ENCODE measurements at regions not wholly inside any gene's neighbourhood (a gene's known extent, or its start where the extent isn't known, plus 50 kb on each side); places are given as distances from the start of the nearest gene placed in this dataset.

DNA sequence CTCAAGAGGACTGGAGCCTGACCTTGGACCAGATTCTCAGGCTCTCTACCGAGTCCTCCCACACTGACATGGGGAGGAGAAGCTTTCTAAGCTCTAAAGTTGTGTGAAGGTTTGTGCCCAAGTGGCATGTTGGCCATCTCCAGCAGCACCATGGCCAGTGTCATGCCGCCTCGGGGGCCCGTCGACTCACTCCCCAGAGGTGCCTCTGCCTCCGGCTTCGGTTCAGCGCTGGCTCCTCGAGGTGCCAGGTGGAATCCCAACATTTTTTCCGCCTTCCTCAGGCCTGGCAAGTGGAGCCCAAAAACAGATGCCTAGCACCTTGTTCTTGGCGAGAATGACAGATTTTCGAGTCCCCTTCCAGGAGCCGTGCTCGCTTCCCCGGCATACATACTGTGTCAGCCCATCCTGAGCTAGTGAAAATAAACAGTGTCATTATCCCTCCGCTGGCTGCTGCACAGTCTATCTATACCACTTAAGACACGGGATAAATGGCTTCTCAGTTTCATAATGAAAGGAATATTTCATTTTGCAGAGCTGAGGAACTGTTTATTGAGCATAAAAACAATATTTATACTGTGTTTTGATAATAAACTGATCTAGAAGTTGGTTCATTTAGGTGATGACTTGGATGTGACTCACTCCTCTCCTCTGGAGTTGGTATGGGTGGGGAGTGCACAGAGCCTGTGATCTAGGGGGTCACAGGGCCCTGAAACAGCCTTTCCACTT lies 328.5 kb upstream of the TLE3 start:
- DNase-seq: no peak

DNA sequence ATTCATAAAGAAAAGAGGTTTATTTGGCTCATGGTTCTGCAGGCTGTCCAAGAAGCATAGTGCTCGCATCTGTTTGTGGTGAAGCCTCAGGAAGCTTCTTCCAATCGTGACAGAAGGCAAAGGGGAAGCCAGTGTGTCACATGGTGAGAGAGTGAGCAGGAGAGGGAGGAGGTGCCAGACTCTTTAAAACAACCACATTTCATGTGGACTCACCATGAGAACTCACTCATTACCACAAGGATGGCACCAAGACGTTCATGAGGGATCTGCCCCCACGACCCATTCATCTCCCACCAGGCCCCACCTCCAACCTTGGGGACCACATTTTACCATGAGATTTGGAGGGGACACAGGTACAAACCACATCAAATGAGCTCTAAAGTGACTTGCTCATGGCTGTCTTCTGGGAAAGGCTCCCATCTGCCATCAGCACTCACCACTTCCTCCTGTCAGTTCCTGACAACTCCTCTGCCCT lies 327.3 kb upstream of the TLE3 start:
- DNase-seq: no peak

DNA sequence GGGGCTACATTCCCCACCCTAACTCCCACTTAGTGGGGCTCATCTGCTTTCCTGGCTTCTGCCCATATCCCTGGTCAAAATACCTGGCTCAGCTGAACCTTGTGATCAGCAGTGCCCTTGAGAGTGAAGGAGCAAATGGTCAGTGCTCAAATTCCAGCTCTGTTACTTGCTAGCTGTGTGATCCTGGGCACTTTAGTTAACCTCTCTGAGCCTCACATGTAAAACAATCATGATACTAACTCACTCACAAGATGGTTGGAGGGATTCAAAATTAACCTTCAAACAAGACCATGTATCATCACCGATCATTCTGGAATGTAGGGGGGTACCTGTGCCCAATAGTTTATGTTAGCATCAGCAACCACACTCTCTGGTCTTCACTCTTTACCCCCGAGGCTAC lies 325.6 kb upstream of the TLE3 start:
- DNase-seq: no peak

DNA sequence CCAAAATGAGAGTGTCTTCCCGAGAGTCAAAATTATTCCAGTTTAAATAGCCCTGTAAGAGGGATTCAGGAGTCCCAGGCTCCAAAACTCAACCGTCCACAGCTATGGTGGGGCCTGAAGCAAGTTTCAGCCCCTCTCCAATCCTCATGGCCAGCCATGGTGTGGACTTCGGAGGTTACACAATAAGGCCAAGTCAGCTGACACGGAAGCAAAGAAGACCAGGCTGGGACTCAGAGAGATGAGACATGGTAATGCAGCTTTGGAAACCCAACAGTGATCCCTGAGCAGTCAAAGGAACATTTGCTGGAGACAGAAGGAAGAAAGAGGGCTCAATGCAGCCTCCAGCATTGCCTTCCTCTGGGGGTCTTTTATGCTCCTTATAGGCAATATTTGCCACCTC lies 324.6 kb upstream of the TLE3 start:
- DNase-seq: no peak

DNA sequence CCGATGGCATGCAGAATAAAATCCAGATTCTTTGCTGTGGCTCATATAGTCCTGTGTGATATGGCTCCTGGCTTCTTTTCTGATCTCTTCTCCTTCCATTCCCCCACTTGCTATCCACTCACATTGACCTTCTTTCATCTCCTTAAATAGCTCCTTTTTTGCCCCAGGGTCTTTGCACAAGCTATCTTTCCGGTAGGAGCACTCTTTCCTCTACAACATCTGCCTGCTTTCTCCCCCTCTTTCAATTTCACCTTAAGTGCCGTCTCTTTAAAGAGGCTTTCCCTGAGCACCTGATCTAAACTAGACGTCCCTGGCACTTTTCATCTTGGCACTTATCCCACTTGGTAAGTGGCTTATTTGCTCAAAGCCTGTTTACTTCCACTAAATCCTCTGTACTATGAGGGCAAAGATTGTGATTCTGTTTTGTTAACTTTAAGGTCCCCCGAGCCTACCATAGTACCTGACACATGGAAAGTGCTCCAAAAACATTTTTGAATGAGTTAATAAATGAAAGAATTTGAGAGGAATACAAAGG lies 323.3 kb upstream of the TLE3 start:
- DNase-seq: no peak

DNA sequence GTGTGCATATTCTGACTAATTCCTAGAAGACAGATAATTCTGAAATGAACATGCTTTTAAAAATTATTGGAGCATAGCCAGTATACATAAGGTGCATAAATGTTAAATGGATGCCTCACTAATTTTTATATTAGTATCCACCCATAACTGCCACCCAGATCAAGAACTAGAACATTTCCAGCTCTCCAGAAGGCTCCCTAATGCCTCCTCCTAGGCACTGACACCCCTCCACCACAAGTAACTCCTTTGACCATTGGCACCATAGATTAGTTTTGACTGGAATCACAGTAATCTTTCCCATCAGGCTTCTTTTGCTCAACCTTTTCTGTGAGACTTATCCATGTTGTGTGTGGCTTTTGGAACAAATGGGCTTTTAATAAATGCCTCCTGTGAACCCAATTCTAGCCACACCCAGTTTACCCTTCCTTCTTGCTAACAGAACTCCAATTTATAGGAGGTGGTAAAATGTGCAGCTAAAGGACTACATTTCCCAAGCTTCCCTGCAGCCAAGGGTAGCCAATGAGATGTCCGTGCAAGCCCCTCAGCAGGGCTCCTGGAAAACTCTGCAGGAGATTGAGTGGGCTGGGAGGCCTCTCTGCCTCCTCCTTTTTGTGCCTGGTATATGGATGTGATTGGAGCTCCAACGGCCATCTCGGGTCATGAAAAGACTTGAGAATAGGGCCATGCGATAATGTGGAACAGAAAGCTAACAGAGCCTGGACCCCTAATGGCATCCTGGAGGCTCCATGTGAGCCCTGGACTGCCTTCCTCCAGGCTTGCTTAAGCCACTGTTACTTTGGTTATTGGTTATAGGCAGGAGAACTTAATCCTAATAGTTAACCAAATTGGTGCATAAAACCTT lies 322.6 kb upstream of the TLE3 start:
- no peak for DNase-seq

DNA sequence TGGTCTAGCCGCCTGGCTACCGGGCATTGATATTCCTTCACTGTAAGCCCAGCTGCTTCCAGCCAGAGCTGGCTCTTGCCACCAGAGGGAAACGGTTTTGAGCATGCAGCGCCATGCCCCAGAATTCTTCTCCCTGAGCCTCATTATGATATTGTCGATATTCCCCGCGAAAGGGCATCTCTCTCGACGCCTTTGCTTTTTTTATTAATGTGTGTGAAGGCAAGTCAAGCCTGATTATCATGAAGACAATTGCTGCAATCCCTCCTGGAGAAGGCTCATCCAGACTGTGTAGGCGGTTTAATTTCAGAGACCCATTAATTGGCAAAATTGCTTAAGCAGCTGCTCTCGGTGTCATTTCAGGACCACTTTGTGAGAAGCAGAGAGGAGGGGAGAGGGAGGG lies 321.2 kb upstream of the TLE3 start:
- no peak for DNase-seq

DNA sequence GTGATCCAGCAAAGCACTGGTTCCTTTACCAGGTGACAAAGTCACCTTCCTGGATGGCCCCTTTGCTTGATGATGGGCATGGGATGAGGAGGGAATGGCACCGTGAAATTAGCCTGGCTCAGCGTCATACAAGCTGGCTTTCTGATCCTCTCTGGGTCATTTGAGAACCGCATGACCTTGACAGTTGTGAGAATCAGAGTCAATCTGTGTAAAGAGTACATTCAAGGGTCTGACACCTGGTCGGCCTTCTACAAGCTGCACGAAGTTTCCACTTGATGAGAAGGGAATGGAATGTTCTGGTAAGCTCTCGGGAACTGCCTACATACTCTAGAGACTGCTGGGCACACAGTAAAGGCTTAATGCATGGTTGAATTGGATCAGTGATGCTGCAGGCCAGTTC lies 319.8 kb upstream of the TLE3 start:
- DNase-seq: no peak

DNA sequence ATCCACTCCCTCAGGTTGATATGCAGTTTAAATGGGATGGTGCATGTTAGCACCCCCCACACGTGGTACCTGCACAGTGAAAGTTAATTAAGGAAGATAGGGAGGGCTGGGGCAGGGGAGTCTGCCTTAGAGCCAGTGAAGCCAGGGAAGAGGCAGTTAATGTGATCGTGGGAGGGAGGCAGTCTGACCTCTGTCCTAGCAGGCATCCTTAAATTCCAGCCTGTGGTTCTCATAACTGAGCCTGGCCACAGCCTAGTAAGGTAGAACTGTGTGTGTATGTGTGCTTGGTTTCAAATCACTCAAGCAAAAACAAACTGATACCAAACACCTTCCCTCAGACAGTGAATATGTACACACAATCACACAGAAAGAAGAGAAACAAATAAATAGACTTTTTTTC lies 319.1 kb upstream of the TLE3 start:
- no peak for DNase-seq

DNA sequence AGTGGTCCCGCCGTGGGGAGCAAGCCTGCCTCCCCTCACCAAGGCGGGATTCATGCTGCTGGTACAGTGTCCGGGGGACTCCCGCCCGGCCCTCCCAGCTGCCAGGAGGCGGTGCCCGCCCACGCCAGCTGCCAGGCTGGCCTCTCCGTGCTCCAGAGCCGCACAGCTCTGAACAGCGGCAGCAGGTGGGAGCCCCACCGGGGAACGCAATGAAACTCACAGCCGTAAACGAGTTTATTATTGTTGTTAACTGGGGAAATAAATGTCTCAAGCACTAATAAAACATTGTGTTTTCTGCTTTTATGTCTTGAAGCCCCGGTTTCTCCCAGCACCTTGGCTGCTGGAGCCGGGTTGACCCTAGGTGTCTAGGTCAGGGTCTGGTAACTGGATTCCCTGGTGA lies 317.7 kb upstream of the TLE3 start:
- DNase-seq: no peak

DNA sequence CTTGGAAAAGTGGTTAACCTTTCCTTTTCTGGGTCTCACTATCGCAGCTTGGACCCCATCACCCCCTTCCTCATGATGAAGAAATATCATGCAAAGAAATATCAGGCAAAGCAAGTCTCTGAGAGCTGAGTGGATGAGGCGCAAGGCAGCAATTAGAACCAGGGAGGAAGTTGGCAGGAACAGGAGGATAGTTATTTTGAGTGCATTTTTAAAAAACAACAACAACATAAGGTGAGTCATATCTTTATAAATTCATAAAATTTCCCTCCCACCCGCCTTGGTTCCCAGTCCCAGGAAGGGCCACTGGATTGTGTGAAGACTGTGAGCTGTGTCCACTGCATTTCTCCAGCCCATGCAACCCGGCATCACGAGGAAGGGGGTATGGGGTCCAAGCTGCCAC lies 316.9 kb upstream of the TLE3 start:
- DNase-seq: no peak

DNA sequence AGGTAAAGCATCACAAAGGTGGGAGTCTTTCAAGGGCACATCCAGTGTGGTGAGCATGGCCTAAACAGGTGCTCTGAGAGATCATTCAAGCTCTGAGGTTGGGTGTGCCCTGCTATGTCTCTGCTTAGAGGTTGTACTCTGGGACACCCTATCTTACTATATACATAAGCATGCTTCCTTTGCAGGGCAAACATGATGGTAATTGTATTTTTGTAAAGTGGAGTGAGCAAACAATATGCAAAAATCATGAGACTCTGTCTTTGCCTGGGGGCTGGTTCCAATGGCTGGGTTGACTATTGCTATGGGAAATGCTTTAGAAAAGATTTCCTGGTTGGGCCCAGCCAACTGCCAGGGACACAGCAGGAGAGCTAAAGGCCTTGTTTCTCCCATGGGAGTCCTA lies 315.1 kb upstream of the TLE3 start:
- DNase-seq: no peak

DNA sequence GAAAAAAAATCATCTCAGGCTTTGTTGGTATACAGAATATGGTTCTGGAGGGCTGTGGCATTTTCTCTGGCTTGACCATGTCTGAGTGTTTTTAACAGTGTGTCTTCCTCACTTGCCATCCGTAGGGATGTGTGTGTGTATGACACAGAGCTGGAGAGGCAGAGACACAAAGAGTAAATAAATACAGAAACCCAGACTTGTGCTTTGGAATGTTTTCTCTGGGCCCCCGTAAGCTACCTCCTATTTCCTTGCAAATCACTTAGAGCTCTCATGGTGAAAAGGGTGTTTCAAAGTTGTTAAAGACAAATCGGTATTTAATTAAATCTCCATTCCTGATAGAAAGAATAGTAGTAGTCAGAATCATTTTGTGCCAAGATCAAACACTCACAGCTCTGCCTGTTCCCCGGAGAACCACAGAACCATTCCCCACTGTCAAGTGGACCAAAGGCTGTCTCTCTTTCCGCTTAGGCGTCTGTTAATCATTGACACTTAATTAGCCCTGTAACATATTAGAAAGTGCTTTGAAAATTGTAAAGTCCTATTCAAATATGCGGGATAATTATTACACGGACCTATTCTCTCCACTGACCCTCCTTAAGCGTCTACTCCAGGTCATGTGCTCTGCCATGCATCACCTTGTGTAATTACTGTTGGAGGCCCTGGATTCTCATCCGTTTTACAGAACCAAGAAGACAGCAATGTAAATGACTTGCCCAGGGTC lies 313.6 kb upstream of the TLE3 start:
- DNase-seq: no peak

DNA sequence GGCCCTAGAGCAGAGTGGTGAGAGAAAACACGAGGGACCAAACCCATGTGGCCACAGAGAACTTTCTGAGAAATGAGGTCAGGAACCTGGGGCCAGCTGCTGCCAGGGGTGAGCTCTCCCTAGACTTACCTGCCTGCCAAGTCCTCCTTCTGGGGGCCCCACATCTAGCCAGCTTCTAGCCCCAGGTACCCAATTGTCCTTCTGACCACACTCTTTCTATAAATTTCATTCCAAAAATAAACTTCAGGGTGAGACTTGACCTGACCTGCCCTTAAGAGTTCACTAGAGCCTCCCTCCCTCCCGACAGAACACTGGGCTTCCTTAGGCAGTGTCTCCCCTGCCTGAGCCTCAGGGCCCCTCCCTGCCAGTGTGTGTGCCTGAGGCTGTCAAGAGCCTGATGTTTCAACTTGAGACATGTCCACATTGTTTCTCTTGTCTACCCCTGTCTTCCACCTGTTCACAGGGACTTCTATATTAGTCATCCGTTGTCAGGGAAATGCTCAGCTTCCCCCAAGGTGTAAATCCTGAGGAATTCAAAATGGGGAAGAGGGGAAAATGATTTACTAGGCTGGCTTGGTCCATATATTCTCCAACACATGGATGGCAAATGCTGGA lies 312.8 kb upstream of the TLE3 start:
- no peak for DNase-seq

DNA sequence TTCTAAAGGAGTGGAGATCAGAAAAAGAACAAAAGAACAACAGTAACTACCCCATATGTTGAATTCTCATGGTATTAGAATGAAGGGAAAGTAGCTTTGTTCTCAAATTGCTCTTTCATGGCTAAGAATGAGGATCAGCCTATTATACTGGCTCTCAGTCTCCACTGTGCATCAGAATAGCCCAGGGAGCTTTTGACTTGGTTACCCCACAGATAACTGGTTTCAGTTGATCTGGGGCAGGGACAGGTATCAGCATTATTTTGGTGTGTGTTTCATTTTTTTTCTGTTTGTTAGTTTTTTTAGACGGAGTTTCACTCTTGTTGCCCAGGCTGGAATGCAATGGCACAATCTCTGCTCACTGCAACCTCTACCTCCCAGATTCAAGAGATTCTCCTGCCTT lies 311.7 kb upstream of the TLE3 start:
- DNase-seq: no peak

DNA sequence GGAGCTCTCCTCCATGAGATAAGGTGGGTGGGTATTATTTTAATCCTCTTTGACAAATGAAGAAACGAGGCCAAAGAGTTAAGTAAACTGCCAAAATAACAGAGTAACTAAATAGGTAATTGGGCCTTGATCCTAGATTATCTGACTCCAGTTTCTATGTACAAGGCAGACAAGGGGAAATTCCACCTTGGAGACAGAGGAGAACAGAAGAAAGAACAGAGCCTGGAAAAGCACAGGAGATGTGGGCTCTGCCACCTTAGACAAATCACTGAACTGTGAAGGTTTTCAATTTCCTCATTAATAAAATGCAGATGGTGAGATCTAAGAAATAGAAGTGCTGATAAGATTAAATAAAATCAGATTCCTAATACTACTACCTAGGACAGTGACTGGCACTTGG lies 310.2 kb upstream of the TLE3 start:
- DNase-seq: no peak

DNA sequence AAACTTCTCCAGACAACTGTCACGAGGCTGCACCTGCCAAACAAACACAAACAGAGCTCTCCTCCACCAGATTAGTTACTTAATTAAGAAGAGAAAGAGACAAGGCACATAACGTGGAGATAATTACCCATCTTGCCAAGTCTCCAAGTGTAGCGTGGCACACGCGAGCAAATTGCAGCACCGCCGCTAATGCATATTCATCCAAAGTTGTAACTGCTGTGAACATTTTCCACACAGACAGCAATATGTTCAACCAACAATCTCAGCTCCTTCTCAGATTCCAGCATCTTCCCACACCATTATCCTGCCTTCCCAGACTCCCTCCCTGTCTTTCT lies 309.6 kb upstream of the TLE3 start:
- DNase-seq: no peak

DNA sequence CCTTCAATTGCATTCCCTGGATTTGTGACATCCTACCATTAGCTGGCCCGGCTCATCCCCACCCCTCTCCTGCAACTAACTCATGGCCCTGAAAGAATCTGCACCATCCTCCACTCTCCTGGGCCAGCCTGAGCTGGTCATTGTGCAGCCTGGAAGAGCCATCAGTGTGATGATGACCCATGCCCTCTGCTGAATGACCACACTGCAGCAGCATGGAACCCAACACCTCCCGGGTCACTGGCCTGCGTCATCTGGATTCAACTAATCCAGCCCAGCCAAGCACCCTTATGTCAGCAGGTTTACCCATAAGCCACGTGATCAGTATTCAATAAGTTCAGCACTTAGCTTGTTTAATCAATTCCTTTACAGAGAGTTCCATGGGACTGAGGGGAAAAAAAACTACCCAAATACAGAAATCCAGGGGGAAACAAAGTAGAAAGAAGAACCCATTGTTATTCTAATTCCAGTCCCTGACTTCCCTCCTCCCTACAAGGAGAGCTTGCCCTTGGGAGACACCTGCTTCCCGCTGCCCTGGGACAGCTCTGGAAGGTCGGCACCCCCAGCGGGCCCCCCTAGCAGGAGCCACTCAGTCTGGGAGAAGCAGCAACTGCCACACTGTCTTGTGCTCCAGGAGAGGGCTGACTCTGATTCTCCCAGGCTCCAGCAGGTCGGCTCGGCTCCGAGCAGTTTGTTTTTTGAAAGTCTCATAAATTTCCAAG lies 309.1 kb upstream of the TLE3 start:
- DNase-seq: no peak

DNA sequence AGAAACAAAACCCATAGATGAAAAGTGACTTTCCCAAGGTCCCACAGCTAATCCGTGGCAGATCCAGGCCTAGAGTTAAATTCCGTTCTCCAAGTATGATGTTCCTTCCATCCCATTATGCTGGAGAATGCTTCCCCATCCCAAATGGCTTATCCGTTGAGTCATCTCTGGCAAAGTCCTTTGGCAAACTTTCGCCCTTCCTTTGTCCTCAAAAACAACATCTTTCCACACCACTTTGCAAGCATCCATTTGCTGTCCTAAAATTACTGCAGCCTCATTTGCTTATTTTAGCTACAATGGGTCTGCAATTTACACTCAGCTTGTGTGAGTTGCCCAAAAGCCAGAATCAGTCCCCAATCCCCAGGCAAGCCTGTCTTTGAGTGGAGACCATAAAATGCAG lies 304.0 kb upstream of the TLE3 start:
- no peak for DNase-seq

DNA sequence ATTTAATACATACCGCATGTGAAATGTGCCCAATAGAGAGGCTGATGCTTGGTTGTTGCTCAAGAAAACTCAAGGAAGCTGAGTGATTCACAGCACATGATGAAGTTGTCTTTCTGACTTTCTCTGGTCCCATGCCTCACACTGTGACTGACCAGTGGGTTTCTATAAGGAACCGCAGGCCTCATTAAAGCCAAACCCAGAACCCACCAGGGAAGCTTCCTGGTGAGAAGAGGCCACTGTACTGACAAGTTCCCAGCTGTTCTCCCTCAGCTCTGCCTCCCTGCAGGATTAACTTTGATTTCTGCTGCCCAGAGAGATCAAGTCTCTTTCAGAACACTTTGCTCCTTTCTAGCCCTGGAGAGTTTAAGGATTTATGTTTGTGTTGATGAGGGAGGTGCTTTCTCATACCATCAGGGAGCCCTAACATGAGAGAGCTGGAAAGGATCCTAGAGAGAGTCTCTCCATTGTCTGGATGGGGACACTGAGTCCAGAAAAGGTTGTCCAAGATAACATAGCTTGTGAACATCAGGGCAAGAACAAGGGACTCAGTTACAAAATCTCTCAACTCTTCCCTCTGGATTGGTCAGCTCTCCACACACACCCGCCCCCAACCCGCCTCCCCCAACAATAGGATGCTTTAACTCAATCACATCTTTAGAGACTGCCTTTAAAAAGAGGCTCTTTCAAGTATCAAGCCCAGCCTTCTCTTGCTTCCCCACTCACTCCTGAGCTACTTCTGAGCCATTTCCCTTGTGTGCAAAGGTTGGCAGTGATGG lies 303.2 kb upstream of the TLE3 start:
- DNase-seq: no peak

DNA sequence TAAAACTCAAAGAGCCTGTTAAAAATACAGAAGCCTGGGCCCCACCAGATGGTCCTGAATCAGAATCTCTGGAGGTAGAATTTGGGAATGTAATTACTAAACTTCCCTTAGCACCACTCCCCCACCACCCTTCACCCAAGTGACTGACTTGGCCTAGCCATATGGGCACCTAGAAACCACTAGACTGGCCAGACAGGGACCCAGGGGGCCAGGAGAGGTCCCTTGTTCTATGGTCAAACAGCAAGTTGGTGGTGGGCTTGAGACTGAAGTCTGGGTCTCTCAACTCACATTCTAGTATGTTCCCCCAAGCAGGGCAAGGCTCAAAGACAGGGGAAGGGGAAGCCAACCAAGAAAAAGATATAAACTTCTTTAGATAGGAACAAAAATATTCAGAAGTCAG lies 301.5 kb upstream of the TLE3 start:
- no peak for DNase-seq
